A549 (cell line): ENCODE measurements at regions not wholly inside any gene's neighbourhood (a gene's known extent, or its start where the extent isn't known, plus 50 kb on each side); places are given as distances from the start of the nearest gene placed in this dataset.

Experiments used
- ATAC-seq, 2 experiments: fragments of 200-7000 bp in 1 of 2; fragments of >200 bp in 1 of 2; cut with Nextera tagmentation in 1 of 2; cut with Tn5 transposase in 1 of 2; 3 replicates each; pipeline versions ENCODE4 v1.8.0 to v1.9.1; 2018 to 2020; ENCODE audit warnings: mild to moderate bottlenecking in 1 of 2, moderate library complexity in 1 of 2
- CTCF ChIA-PET: fragments of 300-600 bp; sonication (Branson Sonifier 250); formaldehyde crosslinking; extraction: SDS; loops from one replicate; lab custom pipeline; 2021; ENCODE audit warnings: antibody characterized with exemption, inconsistent platforms; lab: Yijun Ruan, JAX
- POLR2A ChIA-PET: fragments of 350-600 bp; formaldehyde crosslinking; extraction: SDS; loops from one replicate; lab custom pipeline; 2021; ENCODE audit warnings: antibody characterized with exemption, inconsistent platforms; lab: Yijun Ruan, JAX
- DNase-seq, 2 experiments: peaks; one replicate each; pipeline versions ENCODE4 v3.0.0 to v3.0.0-alpha.2; 2011 to 2016; ENCODE audit warnings: low read depth in 1 of 2, low spot score in 1 of 2
- FAIRE-seq: peaks from 2 replicates; lab custom pipeline; 2011; peaks lifted over from hg19 to GRCh38; lab: Jason Lieb, UNC
- H3K27ac ChIP-seq, 2 experiments: fragments of >200 bp; sonication (Bioruptor Twin); formaldehyde crosslinking; 3 replicates each; pipeline ENCODE4 v1.5.1; 2016 to 2017
- H3K4me1 ChIP-seq: fragments of >200 bp; sonication (Bioruptor Twin); formaldehyde crosslinking; 3 replicates; pipeline ENCODE4 v1.6.1; 2016
- H3K4me2 ChIP-seq: fragments of >200 bp; sonication (Bioruptor Twin); formaldehyde crosslinking; 3 replicates; pipeline ENCODE4 v1.6.1; 2016
- H3K4me3 ChIP-seq: fragments of >200 bp; sonication (Bioruptor Twin); formaldehyde crosslinking; 3 replicates; pipeline ENCODE4 v1.5.1; 2016
- H3K9me3 ChIP-seq: fragments of >200 bp; sonication (Bioruptor Twin); formaldehyde crosslinking; 3 replicates; pipeline ENCODE4 v1.6.1; 2016
- BHLHE40 ChIP-seq: IDR thresholded peaks from 2 replicates; pipeline ENCODE4 v1.6.1; 2012; ENCODE audit warnings: low read depth, low read length, inconsistent platforms
- CBX2 ChIP-seq: fragments of 200-600 bp; sonication (generic); IDR thresholded peaks from 2 replicates; pipeline ENCODE4 v1.6.1; 2016; ENCODE audit warnings: low read depth, mild to moderate bottlenecking, borderline replicate concordance
- CBX8 ChIP-seq: fragments of 200-600 bp; sonication (generic); IDR thresholded peaks from 2 replicates; pipeline ENCODE4 v1.6.1; 2016
- CEBPB ChIP-seq, 2 experiments: fragments of >200 bp in 1 of 2; sonication (Bioruptor Twin) in 1 of 2; formaldehyde crosslinking in 1 of 2; IDR thresholded peaks; 2 replicates each; pipeline ENCODE4 v1.6.1; 2012 to 2016
- EHF ChIP-seq: fragments of 250-450 bp; sonication (Bioruptor Pico); IDR thresholded peaks from 2 replicates; pipeline ENCODE4 v1.5.0; 2020; ENCODE audit warnings: mild to moderate bottlenecking
- EHMT2 ChIP-seq: fragments of 200-600 bp; sonication (generic); IDR thresholded peaks from 2 replicates; pipeline ENCODE4 v1.6.1; 2016; ENCODE audit warnings: antibody characterized with exemption, low read depth, mild to moderate bottlenecking, moderate library complexity
- FOXS1 ChIP-seq: fragments of 250-450 bp; sonication (Bioruptor Pico); IDR thresholded peaks from 2 replicates; pipeline ENCODE4 v1.5.0; 2020; ENCODE audit warnings: mild to moderate bottlenecking, moderate library complexity
- GATA3 ChIP-seq: IDR thresholded peaks from 2 replicates; pipeline ENCODE4 v1.6.1; 2012; ENCODE audit warnings: borderline replicate concordance
- HDAC2 ChIP-seq: fragments of 200-600 bp; sonication (generic); IDR thresholded peaks from 2 replicates; pipeline ENCODE4 v1.6.1; 2016
- RAD21 ChIP-seq, 2 experiments: fragments of >200 bp in 1 of 2; sonication (Bioruptor Twin) in 1 of 2; formaldehyde crosslinking in 1 of 2; IDR thresholded peaks in 1 of 2; conservative IDR thresholded peaks in 1 of 2; 2 replicates in 1 of 2; 3 replicates in 1 of 2; pipeline ENCODE4 v1.6.1; 2012 to 2018; ENCODE audit warnings: inconsistent platforms in 1 of 2
- SMC3 ChIP-seq: fragments of >200 bp; sonication (Bioruptor Twin); formaldehyde crosslinking; IDR thresholded peaks from 3 replicates; pipeline ENCODE4 v1.6.1; 2018; ENCODE audit warnings: inconsistent platforms
- TP53 ChIP-seq: fragments of 250-450 bp; sonication (Bioruptor Pico); IDR thresholded peaks from 2 replicates; pipeline ENCODE4 v1.5.0; 2021; ENCODE audit warnings: mild to moderate bottlenecking, moderate library complexity
- WGBS: methylation state at CpG from one replicate; pipeline ENCODE4 v1.1.6; 2017; ENCODE audit errors: missing lambda C conversion rate; 5-methylcytosine and 5-hydroxymethylcytosine counted together
- TF ChIP-seq, protein P1 (sequence below): fragments of 150-350 bp; IDR thresholded peaks from 2 replicates; pipeline ENCODE4 v1.6.1; 2014; ENCODE audit warnings: low read depth, mild to moderate bottlenecking, low read length
- TF ChIP-seq, protein P2 (sequence below): fragments of >200 bp; sonication (Bioruptor Twin); formaldehyde crosslinking; IDR thresholded peaks from 3 replicates; pipeline ENCODE4 v1.5.1; 2016
- TF ChIP-seq, protein P3 (sequence below): IDR thresholded peaks from 2 replicates; pipeline ENCODE4 v1.6.1; 2012

DNA sequence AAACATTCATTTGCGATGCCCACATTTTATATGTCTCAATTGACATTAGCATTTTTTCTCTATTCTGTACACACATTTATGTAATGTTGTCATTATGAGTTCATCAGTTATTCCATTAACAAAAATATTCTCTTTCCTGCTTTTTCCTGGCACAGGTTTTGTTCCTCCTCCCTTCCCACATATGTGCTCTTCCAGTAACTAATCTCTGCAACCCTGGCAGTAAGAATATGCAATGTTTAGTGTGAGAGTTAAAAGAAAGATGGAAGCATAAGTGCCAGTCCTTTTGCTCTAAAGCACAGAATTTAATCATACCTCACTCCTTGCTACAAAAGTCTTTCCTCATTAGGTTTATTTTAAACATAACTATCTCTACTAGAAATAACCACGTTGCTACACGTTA lies 155.8 kb upstream of the ERBB4 start:
- no peak for TF ChIP-seq CEBPB (IDR thresholded peaks at IDR 0.05)
- no peak for DNase-seq
- CTCF ChIA-PET: no interaction called here
- H3K9me3 ChIP-seq: no peaks in the 10 kb centered on the region
- FAIRE-seq: no peak
- no peak overlapping the region for H3K4me3 ChIP-seq
- no peak for ATAC-seq
- WGBS: 28% methylated on average over 3 of the region's 3 CpGs
- no peaks in the 10 kb centered on the region for H3K4me1 ChIP-seq
- no peak overlapping the region for H3K27ac ChIP-seq
- POLR2A ChIA-PET: no interaction called here
- no peak overlapping the region for H3K4me2 ChIP-seq

DNA sequence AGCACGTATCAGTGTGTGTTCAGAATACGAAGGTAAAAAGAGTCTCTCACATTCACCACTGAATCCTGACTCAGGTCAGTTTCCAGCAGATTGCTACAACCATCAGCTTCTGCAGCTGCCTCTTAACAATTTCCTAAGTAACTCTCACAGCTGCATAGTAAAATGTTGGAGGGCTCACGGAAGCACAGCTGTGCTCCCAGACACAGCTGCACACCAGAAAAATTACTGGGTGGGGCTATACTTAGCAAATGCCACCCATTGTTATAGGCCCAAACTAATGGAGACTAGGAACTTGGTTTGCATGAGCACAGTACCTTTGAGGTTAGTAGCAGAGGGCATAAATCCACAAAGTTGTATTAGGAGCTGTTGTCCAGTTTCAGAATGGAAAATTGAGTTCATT lies 153.9 kb upstream of the ERBB4 start:
- POLR2A ChIA-PET: no interaction called here

DNA sequence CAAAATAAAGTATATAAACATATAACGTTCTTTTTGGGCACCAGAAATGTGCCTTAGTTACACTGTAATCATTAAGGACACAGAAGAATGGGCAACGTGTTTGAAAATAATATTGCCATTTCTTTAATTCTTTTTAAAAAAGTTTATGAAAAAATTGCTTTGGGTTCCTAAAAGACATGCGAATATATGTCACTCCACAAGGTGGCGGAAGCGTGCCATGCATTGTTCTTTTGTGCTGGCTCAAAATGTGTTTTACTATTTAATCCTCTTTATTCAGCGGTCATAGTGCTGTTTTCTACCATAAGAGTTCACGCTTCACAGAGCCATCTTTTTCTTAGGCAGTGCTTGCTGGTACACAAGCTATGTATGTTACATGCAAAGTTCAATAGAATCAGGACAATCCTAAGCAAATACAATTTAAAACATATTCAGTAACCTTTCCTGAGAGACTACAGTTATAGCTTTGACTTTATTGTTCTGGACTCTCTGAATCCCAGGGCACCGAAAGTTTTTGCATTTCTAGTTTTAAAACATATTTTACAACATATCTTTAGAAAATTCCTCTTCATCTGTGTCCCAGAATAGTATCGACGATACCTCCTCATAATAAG lies 147.8 kb upstream of the ERBB4 start:
- TF ChIP-seq GATA3 (no peak), CBX8 (no peak), FOXS1 (CRISPR knock-in tag) (no peak), SMC3 (peak; percentile 80), HDAC2 (no peak), RAD21 (conservative IDR thresholded peaks at IDR 0.05 in 1 of 2, IDR thresholded peaks at IDR 0.05 in 1 of 2) (peak; percentile 86 to 87)
- TF ChIP-seq, protein P1, sequence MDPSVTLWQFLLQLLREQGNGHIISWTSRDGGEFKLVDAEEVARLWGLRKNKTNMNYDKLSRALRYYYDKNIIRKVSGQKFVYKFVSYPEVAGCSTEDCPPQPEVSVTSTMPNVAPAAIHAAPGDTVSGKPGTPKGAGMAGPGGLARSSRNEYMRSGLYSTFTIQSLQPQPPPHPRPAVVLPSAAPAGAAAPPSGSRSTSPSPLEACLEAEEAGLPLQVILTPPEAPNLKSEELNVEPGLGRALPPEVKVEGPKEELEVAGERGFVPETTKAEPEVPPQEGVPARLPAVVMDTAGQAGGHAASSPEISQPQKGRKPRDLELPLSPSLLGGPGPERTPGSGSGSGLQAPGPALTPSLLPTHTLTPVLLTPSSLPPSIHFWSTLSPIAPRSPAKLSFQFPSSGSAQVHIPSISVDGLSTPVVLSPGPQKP: no peak
- TF ChIP-seq, protein P2, sequence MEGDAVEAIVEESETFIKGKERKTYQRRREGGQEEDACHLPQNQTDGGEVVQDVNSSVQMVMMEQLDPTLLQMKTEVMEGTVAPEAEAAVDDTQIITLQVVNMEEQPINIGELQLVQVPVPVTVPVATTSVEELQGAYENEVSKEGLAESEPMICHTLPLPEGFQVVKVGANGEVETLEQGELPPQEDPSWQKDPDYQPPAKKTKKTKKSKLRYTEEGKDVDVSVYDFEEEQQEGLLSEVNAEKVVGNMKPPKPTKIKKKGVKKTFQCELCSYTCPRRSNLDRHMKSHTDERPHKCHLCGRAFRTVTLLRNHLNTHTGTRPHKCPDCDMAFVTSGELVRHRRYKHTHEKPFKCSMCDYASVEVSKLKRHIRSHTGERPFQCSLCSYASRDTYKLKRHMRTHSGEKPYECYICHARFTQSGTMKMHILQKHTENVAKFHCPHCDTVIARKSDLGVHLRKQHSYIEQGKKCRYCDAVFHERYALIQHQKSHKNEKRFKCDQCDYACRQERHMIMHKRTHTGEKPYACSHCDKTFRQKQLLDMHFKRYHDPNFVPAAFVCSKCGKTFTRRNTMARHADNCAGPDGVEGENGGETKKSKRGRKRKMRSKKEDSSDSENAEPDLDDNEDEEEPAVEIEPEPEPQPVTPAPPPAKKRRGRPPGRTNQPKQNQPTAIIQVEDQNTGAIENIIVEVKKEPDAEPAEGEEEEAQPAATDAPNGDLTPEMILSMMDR: peak; percentile 88
- TF ChIP-seq, protein P3, sequence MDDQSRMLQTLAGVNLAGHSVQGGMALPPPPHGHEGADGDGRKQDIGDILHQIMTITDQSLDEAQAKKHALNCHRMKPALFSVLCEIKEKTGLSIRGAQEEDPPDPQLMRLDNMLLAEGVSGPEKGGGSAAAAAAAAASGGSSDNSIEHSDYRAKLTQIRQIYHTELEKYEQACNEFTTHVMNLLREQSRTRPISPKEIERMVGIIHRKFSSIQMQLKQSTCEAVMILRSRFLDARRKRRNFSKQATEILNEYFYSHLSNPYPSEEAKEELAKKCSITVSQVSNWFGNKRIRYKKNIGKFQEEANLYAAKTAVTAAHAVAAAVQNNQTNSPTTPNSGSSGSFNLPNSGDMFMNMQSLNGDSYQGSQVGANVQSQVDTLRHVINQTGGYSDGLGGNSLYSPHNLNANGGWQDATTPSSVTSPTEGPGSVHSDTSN: no peak

More for the DNA sequence above, 153.9 kb upstream of the ERBB4 start:
- no peak overlapping the region for H3K4me2 ChIP-seq
- H3K4me3 ChIP-seq: no peak overlapping the region
- TF ChIP-seq TP53 (CRISPR knock-in tag) (no peak), CBX2 (no peak), EHF (no peak), BHLHE40 (no peak), EHMT2 (no peak)
- no peaks in the 10 kb centered on the region for H3K4me1 ChIP-seq
- no peaks in the 10 kb centered on the region for H3K9me3 ChIP-seq
- CTCF ChIA-PET: no interaction called here
- H3K27ac ChIP-seq: no peak overlapping the region
- 63% methylated on average over 3 of the region's 3 CpGs for WGBS
- no peak for FAIRE-seq
- ATAC-seq: no peak
- no peak for DNase-seq

More for the DNA sequence above, 147.8 kb upstream of the ERBB4 start:
- 22% methylated on average over 10 of the region's 10 CpGs for WGBS
- no peak overlapping the region for H3K4me3 ChIP-seq
- no peak for FAIRE-seq
- no peaks in the 10 kb centered on the region for H3K4me1 ChIP-seq
- DNase-seq: peak; percentile 7 to 60
- peak overlapping the region; percentile 52; the same call in 1 of the 3 replicates for H3K4me2 ChIP-seq
- peak in 1 of 2 experiments; percentile 53; a peak in 1 of 6 replicates for ATAC-seq
- ChIA-PET POLR2A (no interaction called here), CTCF (interaction anchor here (0.7 to 1.3 kb wide), 4 partner anchors 9 to 561 kb away, joined by 3 to 7 read pairs (median 3); no protein-coding TSS in a partner anchor)
- H3K9me3 ChIP-seq: no peaks in the 10 kb centered on the region
- H3K27ac ChIP-seq: no peak overlapping the region
